HEK293T (cell line): ENCODE measurements at regions not wholly inside any gene's neighbourhood (a gene's known extent, or its start where the extent isn't known, plus 50 kb on each side); places are given as distances from the start of the nearest gene placed in this dataset.

Source experiments
- BHLHE40 ChIP-seq: fragments of 450-650 bp; IDR thresholded peaks from 2 replicates; pipeline ENCODE4 v1.6.1; 2016; ENCODE audit warnings: mild to moderate bottlenecking, moderate library complexity, borderline replicate concordance
- ELF4 ChIP-seq: fragments of 450-650 bp; IDR thresholded peaks from 2 replicates; pipeline ENCODE4 v1.6.1; 2017; ENCODE audit warnings: antibody characterized with exemption
- FOXK2 ChIP-seq: fragments of 450-650 bp; IDR thresholded peaks from 2 replicates; pipeline ENCODE4 v1.6.1; 2016; ENCODE audit warnings: mild to moderate bottlenecking
- FOXM1 ChIP-seq: fragments of 450-650 bp; IDR thresholded peaks from 2 replicates; pipeline ENCODE4 v1.6.1; 2017; ENCODE audit warnings: mild to moderate bottlenecking, borderline replicate concordance

GRCh38 chr6:27785294-27785693 is 126.9 kb downstream of the OR2B2 start:
- no peak for TF ChIP-seq FOXK2
- no peak for TF ChIP-seq ELF4
- no peak for TF ChIP-seq BHLHE40
- no peak for TF ChIP-seq FOXM1
